ENCODE measurements at regions not wholly inside any gene's neighbourhood (a gene's known extent, or its start where the extent isn't known, plus 50 kb on each side); places are given as distances from the start of the nearest gene placed in this dataset.
A peak's percentile ranks its signal among the peaks of the same experiment; 100 is the strongest.

GRCh38 chr6:113600551-113601339 is 256.4 kb upstream of the MARCKS start:
- no peak for DNase-seq (ENCODE audit: low read depth in 2 of 3, low spot score in 2 of 3)

GRCh38 chr6:113607821-113608545 is 249.2 kb upstream of the MARCKS start:
- no peak for DNase-seq (ENCODE audit: low read depth in 2 of 3, low spot score in 2 of 3)

- DNase-seq (ENCODE audit: low read depth in 2 of 3, low spot score in 2 of 3) = no peak
Measured at GRCh38 chr6:113610377-113610988, 246.7 kb upstream of the MARCKS start.

GRCh38 chr6:113616701-113617274 is 240.4 kb upstream of the MARCKS start:
- no peak for DNase-seq (ENCODE audit: low read depth in 2 of 3, low spot score in 2 of 3)

DNA sequence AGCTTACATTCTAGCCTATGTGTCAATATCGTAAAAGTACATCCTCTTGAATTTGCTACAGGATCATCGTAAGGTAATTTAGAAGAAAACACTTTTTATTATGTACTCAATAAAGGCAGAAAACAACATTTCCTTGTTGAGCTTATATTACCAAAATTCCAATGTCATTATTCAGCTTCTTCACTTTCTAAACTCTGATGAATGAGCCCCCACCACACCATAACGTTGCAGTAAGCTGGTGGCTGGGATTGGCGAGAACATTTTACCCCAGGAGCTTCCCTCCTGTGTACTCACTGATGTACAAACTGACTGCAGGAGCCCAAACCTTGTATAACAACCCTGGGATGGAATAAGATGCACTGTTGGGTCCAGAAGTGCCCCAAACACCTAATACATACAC is 238.1 kb upstream of the MARCKS start:
- no peak for DNase-seq (ENCODE audit: low read depth in 2 of 3, low spot score in 2 of 3)

DNA sequence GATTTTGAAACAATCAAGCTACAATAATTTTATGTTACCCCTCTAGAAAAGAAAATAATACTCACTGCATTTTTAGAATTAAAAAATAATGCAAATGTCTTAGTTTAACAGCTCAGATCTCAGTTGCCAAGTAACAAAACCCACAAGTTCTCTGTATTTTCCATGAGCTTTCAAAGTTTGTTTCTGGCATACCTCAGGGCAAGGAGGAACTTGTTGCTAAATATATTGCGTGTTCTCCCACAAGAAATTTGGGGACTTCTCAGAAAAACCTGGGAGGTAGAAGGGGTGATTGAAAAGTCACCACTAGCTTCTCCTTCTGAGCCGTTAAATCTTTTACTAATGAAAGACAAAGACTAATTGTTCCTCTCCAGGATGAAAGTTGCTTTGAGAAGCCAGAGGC is 236.8 kb upstream of the MARCKS start:
- DNase-seq (ENCODE audit: low read depth in 2 of 3, low spot score in 2 of 3) = peak in 1 of 3 donors; percentile 45

- DNase-seq (ENCODE audit: low read depth in 2 of 3, low spot score in 2 of 3) = no peak
Measured at GRCh38 chr6:113622254-113622653, 234.9 kb upstream of the MARCKS start.

GRCh38 chr6:113623129-113623528 is 234.0 kb upstream of the MARCKS start:
- DNase-seq (ENCODE audit: low read depth in 2 of 3, low spot score in 2 of 3) = no peak

DNA sequence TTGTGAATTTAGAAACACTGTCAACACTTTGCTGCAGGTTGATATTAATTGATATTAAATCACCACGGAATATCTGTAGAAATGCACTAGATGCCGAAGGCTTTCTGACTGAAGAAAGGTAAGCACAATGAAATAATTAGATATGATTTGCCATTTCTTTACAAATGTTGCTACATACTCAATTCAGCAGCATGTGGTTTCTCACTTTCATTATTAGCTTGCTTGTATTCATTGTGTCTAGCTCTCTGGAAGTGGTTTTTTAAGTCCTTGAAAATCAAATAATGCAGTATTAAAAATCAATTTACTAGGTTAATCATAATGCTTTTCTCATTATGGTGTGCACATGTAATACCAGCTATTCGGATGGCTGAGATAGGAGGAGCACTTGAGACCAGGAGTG is 231.3 kb upstream of the MARCKS start:
- no peak for DNase-seq (ENCODE audit: low read depth in 2 of 3, low spot score in 2 of 3)

DNA sequence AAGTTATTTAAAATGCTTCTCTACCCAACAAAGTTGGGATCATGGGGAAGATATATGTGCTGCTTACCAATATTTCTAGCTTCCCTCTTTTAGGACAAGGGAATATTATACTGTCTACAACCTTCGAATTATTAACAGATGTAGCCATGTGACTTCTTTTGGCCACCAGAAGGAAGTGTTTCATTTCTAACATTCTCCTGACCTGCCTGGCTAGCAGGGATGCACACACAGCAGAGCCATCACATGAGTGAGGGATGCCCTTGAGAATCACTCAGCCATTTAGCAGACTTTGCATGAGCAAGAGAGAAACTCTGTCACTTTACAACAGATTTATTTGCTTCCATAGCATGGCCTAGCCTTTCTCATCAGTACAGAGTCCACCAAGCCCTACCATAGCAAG is 230.7 kb upstream of the MARCKS start:
- DNase-seq (ENCODE audit: low read depth in 2 of 3, low spot score in 2 of 3) = no peak

DNA sequence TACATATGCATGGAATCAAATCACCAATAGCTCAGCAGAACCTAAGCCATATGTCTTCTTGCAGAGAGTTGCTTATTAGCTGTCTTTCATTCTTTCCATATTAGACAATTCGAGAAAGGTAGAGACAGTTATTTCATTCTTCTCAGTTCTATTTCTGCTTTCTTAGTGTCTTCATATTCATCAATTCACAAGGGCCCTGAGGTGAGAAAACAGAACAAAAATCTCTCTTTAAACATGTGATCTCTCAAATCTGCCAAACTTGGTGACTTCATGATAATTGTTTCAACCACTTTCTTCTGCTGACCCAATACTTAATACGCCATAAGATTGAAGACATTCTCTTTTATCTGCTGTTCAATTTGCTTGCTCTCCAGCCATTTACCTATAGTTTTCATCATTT is 229.7 kb upstream of the MARCKS start:
- DNase-seq (ENCODE audit: low read depth in 2 of 3, low spot score in 2 of 3) = no peak

DNA sequence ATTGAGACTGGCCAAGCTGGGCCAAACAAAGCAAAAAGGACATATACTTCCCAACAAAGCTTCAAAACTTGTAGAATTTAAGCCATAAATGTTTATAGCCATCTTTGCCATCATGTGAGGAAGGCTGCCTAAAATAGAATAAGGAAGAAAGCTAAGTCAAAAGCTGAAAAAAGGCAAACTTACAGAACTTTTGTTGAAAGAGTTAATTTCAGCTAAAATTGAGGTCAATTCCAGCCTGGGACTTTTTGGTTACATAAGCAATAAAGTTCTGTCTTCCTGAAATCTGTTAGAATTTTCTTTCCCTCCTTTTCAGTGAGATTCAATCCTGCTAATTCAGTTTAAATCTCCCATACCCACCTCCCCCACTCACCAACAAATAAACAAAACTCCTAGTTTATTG is 227.9 kb upstream of the MARCKS start:
- DNase-seq (ENCODE audit: low read depth in 2 of 3, low spot score in 2 of 3) = no peak

DNA sequence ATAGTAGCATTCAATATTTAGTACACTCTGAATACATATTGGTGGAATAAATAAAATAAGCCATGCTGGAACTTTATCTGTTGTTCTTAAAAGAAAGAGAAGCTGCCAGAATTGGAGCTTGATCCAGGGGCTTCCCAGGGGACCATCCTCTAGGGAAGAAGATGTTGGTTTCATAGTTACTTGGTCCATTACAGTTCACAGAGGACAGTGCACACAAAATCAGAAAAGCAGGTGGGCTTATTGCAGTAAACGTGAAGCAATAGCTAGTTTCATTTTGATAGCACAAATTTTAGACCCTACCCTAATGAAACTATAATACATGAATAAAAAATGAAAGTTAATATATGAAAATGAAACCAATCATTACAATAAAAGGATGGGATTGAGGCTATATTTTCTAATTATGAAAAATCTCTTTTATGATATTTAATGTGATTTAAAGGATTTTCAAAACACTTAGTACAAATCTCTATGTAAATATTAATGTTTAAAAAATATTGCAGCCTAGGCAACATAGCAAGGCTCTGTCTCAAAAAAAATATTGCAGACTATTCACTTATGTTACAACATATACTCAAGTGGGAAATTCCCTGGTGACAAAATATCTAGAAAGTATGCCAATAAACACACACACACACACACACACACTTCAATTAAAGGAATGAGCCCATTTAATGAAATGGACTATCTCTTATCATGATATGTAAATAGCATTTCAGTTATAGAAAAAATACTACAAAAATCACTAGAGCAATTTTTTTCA is 227.0 kb upstream of the MARCKS start:
- DNase-seq (ENCODE audit: low read depth in 2 of 3, low spot score in 2 of 3) = peak in 2 of 3 donors; percentile 30 to 48

DNA sequence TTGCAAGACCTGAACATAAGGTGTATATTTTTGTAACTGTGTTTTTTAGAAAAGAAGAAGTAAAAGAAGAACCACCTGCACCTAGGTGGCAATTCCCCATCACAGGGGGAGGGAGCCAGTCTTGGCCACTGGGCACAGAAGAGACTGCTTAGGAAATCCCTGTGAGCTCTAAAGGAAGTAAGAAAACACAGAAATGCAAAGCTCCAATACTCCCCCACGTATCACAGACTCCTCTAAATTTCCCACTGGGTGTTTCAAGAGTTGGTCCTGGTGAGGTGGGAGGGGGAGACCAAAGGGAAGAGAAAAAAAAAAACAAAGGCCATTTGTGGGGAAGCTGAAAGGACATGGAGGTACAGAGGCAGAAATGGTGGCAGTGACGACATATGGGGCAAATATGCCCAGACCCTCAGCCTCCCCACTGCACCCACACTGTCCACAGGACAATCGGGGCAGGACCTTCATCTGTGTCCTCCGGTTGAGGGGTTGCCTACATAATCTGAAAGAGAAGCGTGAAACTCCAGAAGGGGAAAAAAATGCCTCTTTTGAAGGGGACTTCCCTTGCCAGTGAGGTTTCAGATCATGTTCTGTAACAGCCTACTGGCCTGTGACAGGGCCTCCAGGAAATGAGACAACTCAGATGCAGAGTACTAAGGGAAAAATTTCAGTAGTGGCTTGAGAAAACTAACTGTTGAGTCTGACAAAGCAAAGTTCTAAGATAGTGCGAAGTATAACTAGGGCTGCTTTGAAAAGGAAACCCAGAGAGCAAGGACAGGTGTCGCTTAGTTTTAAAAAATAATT is 226.2 kb upstream of the MARCKS start:
- peak in 2 of 3 donors; percentile 63 to 69 for DNase-seq (ENCODE audit: low read depth in 2 of 3, low spot score in 2 of 3)

- no peak for DNase-seq (ENCODE audit: low read depth in 2 of 3, low spot score in 2 of 3)
Measured at GRCh38 chr6:113631666-113632065, 225.5 kb upstream of the MARCKS start.

- DNase-seq (ENCODE audit: low read depth in 2 of 3, low spot score in 2 of 3) = peak; percentile 2 to 21 (median 11)
Measured at GRCh38 chr6:113632220-113632864, 224.8 kb upstream of the MARCKS start.

DNA sequence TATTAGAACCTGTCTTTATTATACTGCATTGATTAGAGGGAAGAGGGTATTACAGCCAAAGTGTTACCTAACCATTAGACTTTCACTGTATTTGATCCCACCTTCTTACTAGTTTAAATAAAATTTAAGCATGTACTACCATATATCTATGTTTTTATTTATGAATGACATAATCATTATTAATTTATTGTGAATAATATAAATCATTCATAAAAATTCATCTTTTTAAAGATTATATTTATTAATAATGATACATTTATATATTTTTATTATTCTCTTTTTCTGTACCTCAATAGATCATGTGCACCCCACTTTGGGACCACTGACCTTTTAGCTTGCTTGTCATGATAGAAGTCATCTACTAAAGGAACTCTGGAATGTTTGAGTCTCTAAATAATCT is 223.5 kb upstream of the MARCKS start:
- DNase-seq (ENCODE audit: low read depth in 2 of 3, low spot score in 2 of 3) = no peak

GRCh38 chr6:113634352-113635163 is 222.6 kb upstream of the MARCKS start:
- peak in 2 of 3 donors; percentile 26 to 60 for DNase-seq (ENCODE audit: low read depth in 2 of 3, low spot score in 2 of 3)
